NCI-H345 (cell line): ENCODE measurements at regions not wholly inside any gene's neighbourhood (a gene's known extent, or its start where the extent isn't known, plus 50 kb on each side); places are given as distances from the start of the nearest gene placed in this dataset.
"Not testable (repeated sequence)": the region's sequence is repeated elsewhere in the genome, so short reads cannot be mapped to it uniquely, and the experiment has no call there.

Experiments
- DNase-seq: peaks from one replicate; lab custom pipeline; 2025; lab: John Stamatoyannopoulos, UW

- no peak for DNase-seq
These were observed 1921.4 kb upstream of the PCDH20 start for GRCh38 chr13:63337041-63337440.

GRCh38 chr13:63336549-63336948 is 1920.9 kb upstream of the PCDH20 start:
- DNase-seq = no peak

GRCh38 chr13:63327584-63327983 is 1911.9 kb upstream of the PCDH20 start:
- no peak for DNase-seq

GRCh38 chr13:63323441-63323840 is 1907.8 kb upstream of the PCDH20 start:
- DNase-seq = no peak

- no peak for DNase-seq
These were observed 1895.9 kb upstream of the PCDH20 start for GRCh38 chr13:63311587-63311986.

GRCh38 chr13:63308549-63309165 is 1893.0 kb upstream of the PCDH20 start:
- no peak for DNase-seq

- DNase-seq = no peak
These were observed 1891.6 kb upstream of the PCDH20 start for GRCh38 chr13:63307228-63307627.

- no peak for DNase-seq
These were observed 1890.0 kb upstream of the PCDH20 start for GRCh38 chr13:63305641-63306133.

- DNase-seq = no peak
These were observed 1888.8 kb upstream of the PCDH20 start for GRCh38 chr13:63304497-63304896.

GRCh38 chr13:63299866-63300394 is 1884.3 kb upstream of the PCDH20 start:
- no peak for DNase-seq

- DNase-seq = no peak
These were observed 1881.5 kb upstream of the PCDH20 start for GRCh38 chr13:63297163-63297562.

GRCh38 chr13:63291701-63292100 is 1876.1 kb upstream of the PCDH20 start:
- no peak for DNase-seq

GRCh38 chr13:63288576-63288975 is 1872.9 kb upstream of the PCDH20 start:
- no peak for DNase-seq

- DNase-seq = no peak
These were observed 1872.3 kb upstream of the PCDH20 start for GRCh38 chr13:63287926-63288325.

- no peak for DNase-seq
These were observed 1869.8 kb upstream of the PCDH20 start for GRCh38 chr13:63285426-63285825.

- DNase-seq = no peak
These were observed 1863.5 kb upstream of the PCDH20 start for GRCh38 chr13:63279136-63279535.

GRCh38 chr13:63274772-63275171 is 1859.1 kb upstream of the PCDH20 start:
- no peak for DNase-seq

- no peak for DNase-seq
These were observed 1834.0 kb upstream of the PCDH20 start for GRCh38 chr13:63249411-63250187.

- not testable (repeated sequence) for DNase-seq
These were observed 1821.2 kb upstream of the PCDH20 start for GRCh38 chr13:63236667-63237396.

GRCh38 chr13:63218596-63218995 is 1802.9 kb upstream of the PCDH20 start:
- DNase-seq = not testable (repeated sequence)

GRCh38 chr13:63209330-63210017 is 1793.8 kb upstream of the PCDH20 start:
- DNase-seq = no peak

- DNase-seq = no peak
These were observed 1793.2 kb upstream of the PCDH20 start for GRCh38 chr13:63208826-63209225.
